ENCODE measurements at regions not wholly inside any gene's neighbourhood (a gene's known extent, or its start where the extent isn't known, plus 50 kb on each side); places are given as distances from the start of the nearest gene placed in this dataset.

- TF ChIP-seq, protein P1, sequence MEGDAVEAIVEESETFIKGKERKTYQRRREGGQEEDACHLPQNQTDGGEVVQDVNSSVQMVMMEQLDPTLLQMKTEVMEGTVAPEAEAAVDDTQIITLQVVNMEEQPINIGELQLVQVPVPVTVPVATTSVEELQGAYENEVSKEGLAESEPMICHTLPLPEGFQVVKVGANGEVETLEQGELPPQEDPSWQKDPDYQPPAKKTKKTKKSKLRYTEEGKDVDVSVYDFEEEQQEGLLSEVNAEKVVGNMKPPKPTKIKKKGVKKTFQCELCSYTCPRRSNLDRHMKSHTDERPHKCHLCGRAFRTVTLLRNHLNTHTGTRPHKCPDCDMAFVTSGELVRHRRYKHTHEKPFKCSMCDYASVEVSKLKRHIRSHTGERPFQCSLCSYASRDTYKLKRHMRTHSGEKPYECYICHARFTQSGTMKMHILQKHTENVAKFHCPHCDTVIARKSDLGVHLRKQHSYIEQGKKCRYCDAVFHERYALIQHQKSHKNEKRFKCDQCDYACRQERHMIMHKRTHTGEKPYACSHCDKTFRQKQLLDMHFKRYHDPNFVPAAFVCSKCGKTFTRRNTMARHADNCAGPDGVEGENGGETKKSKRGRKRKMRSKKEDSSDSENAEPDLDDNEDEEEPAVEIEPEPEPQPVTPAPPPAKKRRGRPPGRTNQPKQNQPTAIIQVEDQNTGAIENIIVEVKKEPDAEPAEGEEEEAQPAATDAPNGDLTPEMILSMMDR (IDR thresholded peaks at IDR 0.05; ENCODE audit: insufficient read depth, low read length): no peak
- TF ChIP-seq, protein P2, sequence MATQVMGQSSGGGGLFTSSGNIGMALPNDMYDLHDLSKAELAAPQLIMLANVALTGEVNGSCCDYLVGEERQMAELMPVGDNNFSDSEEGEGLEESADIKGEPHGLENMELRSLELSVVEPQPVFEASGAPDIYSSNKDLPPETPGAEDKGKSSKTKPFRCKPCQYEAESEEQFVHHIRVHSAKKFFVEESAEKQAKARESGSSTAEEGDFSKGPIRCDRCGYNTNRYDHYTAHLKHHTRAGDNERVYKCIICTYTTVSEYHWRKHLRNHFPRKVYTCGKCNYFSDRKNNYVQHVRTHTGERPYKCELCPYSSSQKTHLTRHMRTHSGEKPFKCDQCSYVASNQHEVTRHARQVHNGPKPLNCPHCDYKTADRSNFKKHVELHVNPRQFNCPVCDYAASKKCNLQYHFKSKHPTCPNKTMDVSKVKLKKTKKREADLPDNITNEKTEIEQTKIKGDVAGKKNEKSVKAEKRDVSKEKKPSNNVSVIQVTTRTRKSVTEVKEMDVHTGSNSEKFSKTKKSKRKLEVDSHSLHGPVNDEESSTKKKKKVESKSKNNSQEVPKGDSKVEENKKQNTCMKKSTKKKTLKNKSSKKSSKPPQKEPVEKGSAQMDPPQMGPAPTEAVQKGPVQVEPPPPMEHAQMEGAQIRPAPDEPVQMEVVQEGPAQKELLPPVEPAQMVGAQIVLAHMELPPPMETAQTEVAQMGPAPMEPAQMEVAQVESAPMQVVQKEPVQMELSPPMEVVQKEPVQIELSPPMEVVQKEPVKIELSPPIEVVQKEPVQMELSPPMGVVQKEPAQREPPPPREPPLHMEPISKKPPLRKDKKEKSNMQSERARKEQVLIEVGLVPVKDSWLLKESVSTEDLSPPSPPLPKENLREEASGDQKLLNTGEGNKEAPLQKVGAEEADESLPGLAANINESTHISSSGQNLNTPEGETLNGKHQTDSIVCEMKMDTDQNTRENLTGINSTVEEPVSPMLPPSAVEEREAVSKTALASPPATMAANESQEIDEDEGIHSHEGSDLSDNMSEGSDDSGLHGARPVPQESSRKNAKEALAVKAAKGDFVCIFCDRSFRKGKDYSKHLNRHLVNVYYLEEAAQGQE (IDR thresholded peaks at IDR 0.05; ENCODE audit: insufficient replicate concordance, low read depth): no peak
- no peak for TF ChIP-seq SPI1 (IDR thresholded peaks at IDR 0.05; ENCODE audit: borderline replicate concordance, low read depth)
- no peak for TF ChIP-seq POLR2AphosphoS5 (IDR thresholded peaks at IDR 0.05; ENCODE audit: low read depth)
These were observed 62.2 kb upstream of the SLC22A16 start for GRCh38 chr6:110538416-110539160.
